ENCODE measurements at regions not wholly inside any gene's neighbourhood (a gene's known extent, or its start where the extent isn't known, plus 50 kb on each side); places are given as distances from the start of the nearest gene placed in this dataset.

GRCh38 chr10:10503772-10504171, 513.9 kb upstream of the CELF2 start:
- TF ChIP-seq EZH2 (IDR thresholded peaks at IDR 0.05; ENCODE audit: insufficient read depth, poor library complexity, severe bottlenecking) = no peak
- no peak for TF ChIP-seq EZH2phosphoT487 (IDR thresholded peaks at IDR 0.05; ENCODE audit: insufficient read depth, low read depth)
